ENCODE measurements at regions not wholly inside any gene's neighbourhood (a gene's known extent, or its start where the extent isn't known, plus 50 kb on each side); places are given as distances from the start of the nearest gene placed in this dataset.
A peak's percentile ranks its signal among the peaks of the same experiment; 100 is the strongest.
"Not testable (repeated sequence)": the region's sequence is repeated elsewhere in the genome, so short reads cannot be mapped to it uniquely, and the experiment has no call there.

GRCh38 chr21:17679002-17679600 lies 66.4 kb upstream of the BTG3 start:
- peak; percentile 35 for DNase-seq (ENCODE audit: low spot score)

GRCh38 chr21:17676930-17677329 lies 64.2 kb upstream of the BTG3 start:
- not testable (repeated sequence) for DNase-seq (ENCODE audit: low spot score)

GRCh38 chr21:17674106-17674505 lies 61.4 kb upstream of the BTG3 start:
- DNase-seq (ENCODE audit: low spot score), result no peak

GRCh38 chr21:17673261-17674020 lies 60.7 kb upstream of the BTG3 start:
- no peak for DNase-seq (ENCODE audit: low spot score)

- no peak for DNase-seq (ENCODE audit: low spot score)
Measured at GRCh38 chr21:17671733-17672132, 59.0 kb upstream of the BTG3 start.

- DNase-seq (ENCODE audit: low spot score), result no peak
Measured at GRCh38 chr21:17668479-17669140, 55.9 kb upstream of the BTG3 start.

GRCh38 chr21:17667256-17667655 lies 54.6 kb upstream of the BTG3 start:
- DNase-seq (ENCODE audit: low spot score), result no peak
